HG02885 (cell line): ENCODE measurements at regions not wholly inside any gene's neighbourhood (a gene's known extent, or its start where the extent isn't known, plus 50 kb on each side); places are given as distances from the start of the nearest gene placed in this dataset.
"Not testable (repeated sequence)": the region's sequence is repeated elsewhere in the genome, so short reads cannot be mapped to it uniquely, and the experiment has no call there.

Experiments used
- ATAC-seq: cut with Tn5 transposase; IDR thresholded peaks from one replicate; pipeline ENCODE4 v1.9.1; 2021; ENCODE audit warnings: mild to moderate bottlenecking; ENCODE audit not compliant: unreplicated experiment, poor library complexity

GRCh38 chr6:90463359-90463758 is 123.5 kb downstream of the MAP3K7 start:
- ATAC-seq, result no peak

GRCh38 chr6:90462102-90462501 is 124.8 kb downstream of the MAP3K7 start:
- ATAC-seq, result no peak

GRCh38 chr6:90461383-90461782 is 125.5 kb downstream of the MAP3K7 start:
- no peak for ATAC-seq

- ATAC-seq, result no peak
Observed at GRCh38 chr6:90460051-90460450, 126.8 kb downstream of the MAP3K7 start.

- ATAC-seq, result no peak
Observed at GRCh38 chr6:90459225-90459758, 127.6 kb downstream of the MAP3K7 start.

- no peak for ATAC-seq
Observed at GRCh38 chr6:90458353-90459224, 128.3 kb downstream of the MAP3K7 start.

GRCh38 chr6:90457867-90458259 is 129.0 kb downstream of the MAP3K7 start:
- ATAC-seq, result no peak

GRCh38 chr6:90456997-90457866 is 129.6 kb downstream of the MAP3K7 start:
- ATAC-seq, result not testable (repeated sequence)

GRCh38 chr6:90456001-90456400 is 130.9 kb downstream of the MAP3K7 start:
- ATAC-seq, result no peak

- no peak for ATAC-seq
Observed at GRCh38 chr6:90454836-90455427, 131.9 kb downstream of the MAP3K7 start.

- no peak for ATAC-seq
Observed at GRCh38 chr6:90450268-90450953, 136.5 kb downstream of the MAP3K7 start.

- ATAC-seq, result no peak
Observed at GRCh38 chr6:90449311-90449710, 137.6 kb downstream of the MAP3K7 start.

- no peak for ATAC-seq
Observed at GRCh38 chr6:90448836-90449235, 138.0 kb downstream of the MAP3K7 start.

- ATAC-seq, result no peak
Observed at GRCh38 chr6:90446164-90446563, 140.7 kb downstream of the MAP3K7 start.

- ATAC-seq, result no peak
Observed at GRCh38 chr6:90445533-90446108, 141.3 kb downstream of the MAP3K7 start.

- ATAC-seq, result no peak
Observed at GRCh38 chr6:90444160-90444714, 142.6 kb downstream of the MAP3K7 start.

- no peak for ATAC-seq
Observed at GRCh38 chr6:90442366-90442765, 144.5 kb downstream of the MAP3K7 start.

- no peak for ATAC-seq
Observed at GRCh38 chr6:90440586-90441283, 144.1 kb upstream of the BACH2 start.

GRCh38 chr6:90439586-90439985 is 142.9 kb upstream of the BACH2 start:
- ATAC-seq, result no peak
